GM19025 (cell line): ENCODE measurements at regions not wholly inside any gene's neighbourhood (a gene's known extent, or its start where the extent isn't known, plus 50 kb on each side); places are given as distances from the start of the nearest gene placed in this dataset.
"Not testable (repeated sequence)": the region's sequence is repeated elsewhere in the genome, so short reads cannot be mapped to it uniquely, and the experiment has no call there.

Experiments
- ATAC-seq: cut with Tn5 transposase; IDR thresholded peaks from one replicate; pipeline ENCODE4 v1.9.1; 2021; ENCODE audit warnings: mild to moderate bottlenecking, low read depth, moderate library complexity; ENCODE audit not compliant: unreplicated experiment

- ATAC-seq = not testable (repeated sequence)
These were observed 86.4 kb upstream of the LCORL start for GRCh38 chr4:18107848-18108528.

GRCh38 chr4:18106620-18107019, 85.1 kb upstream of the LCORL start:
- ATAC-seq = no peak

- peak; percentile 77 for ATAC-seq
These were observed 83.8 kb upstream of the LCORL start for GRCh38 chr4:18105030-18106011.

- no peak for ATAC-seq
These were observed 82.5 kb upstream of the LCORL start for GRCh38 chr4:18103876-18104605.

DNA sequence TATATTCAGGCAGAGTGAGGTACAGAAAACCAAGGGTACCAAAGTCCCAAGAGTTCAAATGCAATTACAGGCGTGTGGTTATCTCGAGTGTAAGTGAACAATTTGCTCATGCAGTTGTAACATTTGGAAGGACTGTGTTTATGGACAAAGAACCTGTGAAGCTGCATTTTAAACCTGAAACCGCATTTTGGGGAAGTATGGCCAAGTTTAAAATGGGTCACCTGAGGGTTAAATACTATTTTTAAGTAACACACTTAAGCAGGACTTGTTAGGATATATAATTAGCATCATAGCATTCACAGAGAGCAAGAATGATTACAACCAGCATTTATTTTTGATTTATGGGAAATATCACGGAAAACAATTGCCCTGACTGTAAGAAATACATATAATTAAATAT, 79.1 kb upstream of the LCORL start:
- no peak for ATAC-seq

- not testable (repeated sequence) for ATAC-seq
These were observed 68.9 kb upstream of the LCORL start for GRCh38 chr4:18090447-18090846.

- no peak for ATAC-seq
These were observed 60.7 kb upstream of the LCORL start for GRCh38 chr4:18082236-18082635.

DNA sequence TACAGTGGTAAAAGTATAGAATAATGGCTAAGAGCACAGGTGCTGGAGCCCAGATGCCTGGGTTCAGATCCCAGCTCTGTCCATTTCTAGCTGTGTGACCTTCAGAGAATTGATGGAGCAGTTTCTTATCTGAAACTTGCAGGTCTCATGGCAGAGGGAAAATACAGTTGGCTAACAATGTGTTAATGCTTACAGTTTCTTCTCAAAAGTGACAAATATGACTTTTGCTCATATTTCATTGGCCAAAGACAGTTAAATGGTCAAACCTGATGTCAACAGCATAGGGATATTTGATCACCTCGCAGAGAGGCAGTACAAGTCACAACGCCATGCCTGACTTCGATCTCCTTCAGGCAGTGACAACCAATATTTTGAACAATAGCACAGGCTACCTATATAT, 60.2 kb upstream of the LCORL start:
- ATAC-seq = no peak

DNA sequence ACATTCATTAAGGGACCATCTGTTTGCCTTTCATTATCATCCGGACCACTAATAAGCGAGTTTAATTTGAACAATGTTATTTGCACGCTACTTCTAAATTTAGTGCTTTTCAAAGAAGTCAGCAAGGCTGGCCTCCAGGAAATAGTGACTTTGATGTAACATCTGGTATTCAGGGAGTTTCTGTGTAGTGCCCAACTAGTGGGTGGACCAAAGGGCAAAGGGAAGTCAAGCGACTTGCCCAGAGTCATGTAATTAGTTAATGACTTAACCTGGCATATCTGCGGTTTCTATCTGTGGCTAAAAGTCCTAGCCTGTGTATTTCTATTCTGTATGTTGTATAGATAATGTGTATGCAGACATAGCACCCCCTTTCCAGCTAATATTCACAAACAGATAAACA, 56.3 kb upstream of the LCORL start:
- peak; percentile 93 for ATAC-seq

GRCh38 chr4:18075823-18076433, 54.4 kb upstream of the LCORL start:
- no peak for ATAC-seq

- no peak for ATAC-seq
These were observed 50.3 kb upstream of the LCORL start for GRCh38 chr4:18071894-18072293.
